MM.1S (cell line): ENCODE measurements at regions not wholly inside any gene's neighbourhood (a gene's known extent, or its start where the extent isn't known, plus 50 kb on each side); places are given as distances from the start of the nearest gene placed in this dataset.

ENCODE experiments used
- EZH2phosphoT487 ChIP-seq: fragments of 300-600 bp; sonication (generic); IDR thresholded peaks from 2 replicates; pipeline ENCODE4 v1.6.1; 2018; ENCODE audit warnings: antibody characterized with exemption, low read length
- TF ChIP-seq, protein P1 (sequence below): fragments of 300-600 bp; sonication (generic); IDR thresholded peaks from 2 replicates; pipeline ENCODE4 v1.5.1; 2016; ENCODE audit warnings: antibody characterized with exemption, low read length, mixed read lengths

DNA sequence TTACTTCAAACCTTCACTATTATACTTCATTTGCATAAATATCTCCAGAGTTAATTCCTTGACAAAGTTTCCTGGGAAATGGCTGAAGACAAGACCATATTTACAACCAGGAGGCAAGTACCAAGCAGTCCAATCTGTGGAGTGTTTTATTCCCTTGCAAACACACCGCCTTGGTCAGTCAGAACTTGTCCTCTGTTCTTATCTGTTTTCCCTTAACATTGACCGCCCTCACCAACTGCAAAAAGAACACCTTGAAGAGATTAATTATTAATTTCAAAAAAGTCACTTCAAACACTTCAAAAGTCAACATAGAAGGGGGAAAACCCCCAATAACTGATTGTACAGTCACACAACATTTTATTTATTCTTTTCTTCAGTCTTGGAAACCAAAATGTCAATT, 269.0 kb upstream of the RGMB start:
- no peak for TF ChIP-seq EZH2phosphoT487
- TF ChIP-seq, protein P1, sequence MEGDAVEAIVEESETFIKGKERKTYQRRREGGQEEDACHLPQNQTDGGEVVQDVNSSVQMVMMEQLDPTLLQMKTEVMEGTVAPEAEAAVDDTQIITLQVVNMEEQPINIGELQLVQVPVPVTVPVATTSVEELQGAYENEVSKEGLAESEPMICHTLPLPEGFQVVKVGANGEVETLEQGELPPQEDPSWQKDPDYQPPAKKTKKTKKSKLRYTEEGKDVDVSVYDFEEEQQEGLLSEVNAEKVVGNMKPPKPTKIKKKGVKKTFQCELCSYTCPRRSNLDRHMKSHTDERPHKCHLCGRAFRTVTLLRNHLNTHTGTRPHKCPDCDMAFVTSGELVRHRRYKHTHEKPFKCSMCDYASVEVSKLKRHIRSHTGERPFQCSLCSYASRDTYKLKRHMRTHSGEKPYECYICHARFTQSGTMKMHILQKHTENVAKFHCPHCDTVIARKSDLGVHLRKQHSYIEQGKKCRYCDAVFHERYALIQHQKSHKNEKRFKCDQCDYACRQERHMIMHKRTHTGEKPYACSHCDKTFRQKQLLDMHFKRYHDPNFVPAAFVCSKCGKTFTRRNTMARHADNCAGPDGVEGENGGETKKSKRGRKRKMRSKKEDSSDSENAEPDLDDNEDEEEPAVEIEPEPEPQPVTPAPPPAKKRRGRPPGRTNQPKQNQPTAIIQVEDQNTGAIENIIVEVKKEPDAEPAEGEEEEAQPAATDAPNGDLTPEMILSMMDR, result no peak
